DOHH2 (cell line): ENCODE measurements at regions not wholly inside any gene's neighbourhood (a gene's known extent, or its start where the extent isn't known, plus 50 kb on each side); places are given as distances from the start of the nearest gene placed in this dataset.
"Not testable (repeated sequence)": the region's sequence is repeated elsewhere in the genome, so short reads cannot be mapped to it uniquely, and the experiment has no call there.

ENCODE experiments used
- H3F3A ChIP-seq: fragments of 200-600 bp; sonication (generic), shearing (Covaris generic); 2 replicates; pipeline ENCODE4 v1.6.0; 2016; ENCODE audit warnings: antibody characterized with exemption, mild to moderate bottlenecking; ENCODE audit not compliant: control insufficient read depth, insufficient read depth
- H3K27ac ChIP-seq: fragments of 200-600 bp; sonication (generic); 2 replicates; pipeline ENCODE4 v1.5.1; 2014; ENCODE audit warnings: low read depth, mild to moderate bottlenecking, low read length, moderate library complexity
- H3K27me3 ChIP-seq: fragments of 200-600 bp; sonication (generic); 2 replicates; pipeline ENCODE4 v1.6.1; 2014; ENCODE audit warnings: mild to moderate bottlenecking, low read length, mixed read lengths; ENCODE audit not compliant: control insufficient read depth
- H3K36me3 ChIP-seq: fragments of 200-600 bp; sonication (generic); 2 replicates; pipeline ENCODE4 v1.6.1; 2014; ENCODE audit warnings: mild to moderate bottlenecking, low read length, moderate library complexity, mixed read lengths; ENCODE audit not compliant: control insufficient read depth
- H3K4me1 ChIP-seq: fragments of 200-600 bp; sonication (generic); 2 replicates; pipeline ENCODE4 v1.6.1; 2014; ENCODE audit warnings: mild to moderate bottlenecking, low read length, mixed read lengths; ENCODE audit not compliant: control insufficient read depth
- H3K4me2 ChIP-seq: fragments of 200-600 bp; sonication (generic); 2 replicates; pipeline ENCODE4 v1.6.0; 2014; ENCODE audit warnings: mild to moderate bottlenecking, low read length, moderate library complexity
- H3K4me3 ChIP-seq: fragments of 200-600 bp; sonication (generic); 2 replicates; pipeline ENCODE4 v1.5.1; 2014; ENCODE audit warnings: mild to moderate bottlenecking, low read length, mixed read lengths
- H3K79me2 ChIP-seq: fragments of 200-600 bp; sonication (generic); 2 replicates; pipeline ENCODE4 v1.6.1; 2014; ENCODE audit warnings: mild to moderate bottlenecking, low read length, mixed read lengths; ENCODE audit not compliant: control insufficient read depth
- H3K9me2 ChIP-seq: fragments of 200-600 bp; sonication (generic); replicated peaks from 2 replicates; pipeline ENCODE4 v1.6.1; 2014; ENCODE audit warnings: mild to moderate bottlenecking, low read length, mixed read lengths; ENCODE audit not compliant: control insufficient read depth
- H3K9me3 ChIP-seq: fragments of 200-600 bp; sonication (generic); 2 replicates; pipeline ENCODE4 v1.6.1; 2014; ENCODE audit warnings: antibody characterized with exemption, low read length, mixed read lengths; ENCODE audit not compliant: control insufficient read depth, insufficient read depth
- H4K20me1 ChIP-seq: fragments of 200-600 bp; sonication (generic); 2 replicates; pipeline ENCODE4 v1.6.0; 2014; ENCODE audit warnings: low read depth, mild to moderate bottlenecking, antibody characterized with exemption, low read length, moderate library complexity; ENCODE audit not compliant: control insufficient read depth, insufficient read depth
- EZH2phosphoT487 ChIP-seq: fragments of 200-600 bp; sonication (generic); IDR thresholded peaks from 2 replicates; pipeline ENCODE4 v1.6.1; 2017; ENCODE audit warnings: borderline replicate concordance, mild to moderate bottlenecking, antibody characterized with exemption, low read length, moderate library complexity, mixed read lengths
- TF ChIP-seq, protein P1 (sequence below): fragments of 200-600 bp; sonication (generic); IDR thresholded peaks from one replicate; pipeline ENCODE4 v1.5.1; 2014; ENCODE audit warnings: antibody characterized with exemption, mild to moderate bottlenecking, low read depth, low read length; ENCODE audit not compliant: poor library complexity, severe bottlenecking

DNA sequence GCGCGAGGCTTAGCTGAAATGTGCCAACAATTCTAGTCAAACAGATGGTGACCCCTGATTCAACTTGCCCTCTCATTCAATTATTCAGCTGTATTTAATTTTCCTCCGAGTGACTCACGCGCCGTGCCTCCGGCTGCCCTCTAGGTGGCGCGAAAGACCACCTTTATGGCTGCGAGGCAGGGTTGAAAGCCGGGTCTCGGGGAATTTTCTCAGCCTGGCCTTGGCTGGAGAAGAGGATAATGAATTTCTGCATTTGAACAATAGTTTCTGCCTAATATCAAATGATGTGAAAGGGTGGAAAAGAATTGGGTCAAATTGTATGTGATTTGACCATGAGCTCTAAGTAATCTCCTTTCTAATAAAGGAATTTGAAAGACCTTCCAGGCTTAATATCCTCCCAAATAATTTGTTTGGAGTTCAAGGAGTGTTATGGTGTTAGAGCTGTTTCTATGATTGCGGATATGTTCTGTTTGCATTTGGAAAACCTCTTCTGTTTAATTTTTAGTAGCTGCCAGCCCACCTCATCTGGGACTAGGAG lies 310.9 kb downstream of the ZNF536 start:
- no peak overlapping the region for H3K4me3 ChIP-seq
- H3F3A ChIP-seq = no peaks in the 10 kb centered on the region
- H3K36me3 ChIP-seq = no peaks in the 10 kb centered on the region
- TF ChIP-seq, protein P1, sequence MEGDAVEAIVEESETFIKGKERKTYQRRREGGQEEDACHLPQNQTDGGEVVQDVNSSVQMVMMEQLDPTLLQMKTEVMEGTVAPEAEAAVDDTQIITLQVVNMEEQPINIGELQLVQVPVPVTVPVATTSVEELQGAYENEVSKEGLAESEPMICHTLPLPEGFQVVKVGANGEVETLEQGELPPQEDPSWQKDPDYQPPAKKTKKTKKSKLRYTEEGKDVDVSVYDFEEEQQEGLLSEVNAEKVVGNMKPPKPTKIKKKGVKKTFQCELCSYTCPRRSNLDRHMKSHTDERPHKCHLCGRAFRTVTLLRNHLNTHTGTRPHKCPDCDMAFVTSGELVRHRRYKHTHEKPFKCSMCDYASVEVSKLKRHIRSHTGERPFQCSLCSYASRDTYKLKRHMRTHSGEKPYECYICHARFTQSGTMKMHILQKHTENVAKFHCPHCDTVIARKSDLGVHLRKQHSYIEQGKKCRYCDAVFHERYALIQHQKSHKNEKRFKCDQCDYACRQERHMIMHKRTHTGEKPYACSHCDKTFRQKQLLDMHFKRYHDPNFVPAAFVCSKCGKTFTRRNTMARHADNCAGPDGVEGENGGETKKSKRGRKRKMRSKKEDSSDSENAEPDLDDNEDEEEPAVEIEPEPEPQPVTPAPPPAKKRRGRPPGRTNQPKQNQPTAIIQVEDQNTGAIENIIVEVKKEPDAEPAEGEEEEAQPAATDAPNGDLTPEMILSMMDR = peak; percentile 93
- no peak for TF ChIP-seq EZH2phosphoT487
- no peaks in the 10 kb centered on the region for H3K9me2 ChIP-seq
- H3K4me2 ChIP-seq = no peak overlapping the region
- H3K79me2 ChIP-seq = no peaks in the 10 kb centered on the region
- no peaks in the 10 kb centered on the region for H4K20me1 ChIP-seq
- no peak overlapping the region for H3K27ac ChIP-seq
- H3K4me1 ChIP-seq = no peaks in the 10 kb centered on the region
- no peaks in the 10 kb centered on the region for H3K27me3 ChIP-seq
- H3K9me3 ChIP-seq = no peaks in the 10 kb centered on the region

DNA sequence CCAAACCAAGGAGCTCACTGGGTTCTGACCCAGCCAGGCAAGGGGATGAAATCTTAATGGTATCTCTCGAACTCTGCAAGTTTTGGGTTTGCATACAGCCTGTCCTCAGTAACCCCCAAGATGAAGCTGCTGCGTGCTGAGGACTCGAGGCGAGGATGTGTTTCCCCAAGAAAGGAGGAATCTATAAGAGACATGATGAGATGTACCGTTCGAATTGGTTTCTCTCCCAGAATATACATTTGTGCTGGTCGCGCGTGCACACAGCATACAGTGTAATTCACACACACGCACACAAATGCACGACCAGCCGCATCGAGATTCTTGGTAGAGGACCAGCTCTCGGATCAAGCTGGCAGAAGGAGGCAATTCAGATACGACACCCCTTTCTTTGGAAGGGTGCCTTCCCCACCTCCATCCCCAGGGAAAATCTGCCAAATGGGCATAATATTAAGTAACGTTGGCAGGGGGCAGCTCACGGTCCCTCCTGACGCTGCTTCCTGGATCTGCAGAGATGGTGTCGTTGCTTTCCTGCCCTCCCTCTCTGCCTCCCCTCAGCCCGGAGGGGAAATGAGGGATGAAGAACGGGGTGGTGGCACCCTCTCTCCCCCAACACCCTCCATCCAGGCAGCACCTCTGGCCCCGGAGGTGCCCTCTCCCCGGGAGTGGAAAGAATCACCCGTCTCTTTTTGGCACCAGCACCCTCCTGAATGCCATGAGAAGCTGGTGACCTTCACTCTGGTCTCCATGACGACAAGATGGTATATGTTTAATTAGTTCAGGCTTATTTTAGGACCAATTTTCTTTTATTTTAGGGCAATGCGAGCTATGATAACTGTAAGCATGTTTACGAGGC lies 310.2 kb downstream of the ZNF536 start:
- H3K4me2 ChIP-seq = no peak overlapping the region
- no peaks in the 10 kb centered on the region for H3K4me1 ChIP-seq
- no peak overlapping the region for H3K4me3 ChIP-seq
- no peaks in the 10 kb centered on the region for H3K27me3 ChIP-seq
- no peaks in the 10 kb centered on the region for H3K9me3 ChIP-seq
- H4K20me1 ChIP-seq = no peaks in the 10 kb centered on the region
- no peaks in the 10 kb centered on the region for H3K9me2 ChIP-seq
- H3F3A ChIP-seq = no peaks in the 10 kb centered on the region
- no peaks in the 10 kb centered on the region for H3K79me2 ChIP-seq
- H3K27ac ChIP-seq = no peak overlapping the region
- TF ChIP-seq EZH2phosphoT487 = no peak
- TF ChIP-seq, protein P1 = no peak
- H3K36me3 ChIP-seq = no peaks in the 10 kb centered on the region

DNA sequence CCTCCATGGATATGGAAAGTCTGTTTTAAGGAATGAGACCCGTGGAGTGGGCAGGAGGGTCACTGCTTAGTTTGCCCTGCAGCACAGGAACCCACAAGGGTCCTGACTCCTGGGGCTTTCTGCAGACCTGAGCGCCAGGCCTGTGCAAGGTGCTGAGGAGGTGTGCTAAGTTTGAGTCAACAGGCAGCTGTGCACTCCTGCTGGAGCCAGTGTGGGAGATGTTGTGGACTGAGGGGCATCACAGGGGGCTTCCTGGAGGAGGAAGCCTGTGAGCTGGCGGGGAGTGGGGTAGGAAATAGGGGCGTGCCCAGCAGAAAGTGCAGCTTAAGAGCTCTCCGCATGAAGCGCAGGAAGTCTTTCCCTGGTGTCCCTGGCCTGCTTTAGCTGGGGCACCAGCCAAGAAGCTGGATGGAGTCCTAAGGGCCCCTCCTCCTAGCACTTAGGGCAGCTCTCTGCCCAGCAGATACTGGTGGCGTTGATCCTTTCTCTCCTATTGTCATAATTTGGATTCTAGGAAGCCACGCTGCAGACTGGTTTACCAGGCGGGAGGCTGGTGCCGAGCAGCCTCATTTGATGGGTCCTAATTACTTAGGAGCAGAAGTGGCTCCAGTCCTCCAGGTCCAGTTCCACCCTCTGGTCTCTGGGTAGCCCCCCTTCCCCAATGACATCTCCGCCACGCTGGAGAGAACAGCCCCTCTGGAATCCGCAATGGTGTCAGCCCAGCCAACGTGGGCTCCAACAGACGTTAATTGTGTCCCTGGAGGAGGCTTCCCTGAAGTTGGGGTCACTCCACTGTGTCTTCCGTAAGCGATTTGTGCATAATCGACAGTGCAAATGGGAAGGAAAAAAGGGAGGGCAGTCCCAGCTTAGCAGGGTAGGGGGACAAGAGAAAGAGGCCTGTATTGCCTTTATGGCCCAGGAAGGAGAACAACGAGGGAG lies 309.2 kb downstream of the ZNF536 start:
- Histone ChIP-seq H3K4me2 (no peak overlapping the region), H4K20me1 (no peaks in the 10 kb centered on the region), H3F3A (no peaks in the 10 kb centered on the region), H3K27ac (no peak overlapping the region), H3K4me3 (no peak overlapping the region), H3K79me2 (no peaks in the 10 kb centered on the region), H3K36me3 (no peaks in the 10 kb centered on the region), H3K27me3 (no peaks in the 10 kb centered on the region), H3K4me1 (no peaks in the 10 kb centered on the region), H3K9me2 (no peaks in the 10 kb centered on the region), H3K9me3 (no peaks in the 10 kb centered on the region)
- TF ChIP-seq EZH2phosphoT487 = no peak
- TF ChIP-seq, protein P1 = no peak

DNA sequence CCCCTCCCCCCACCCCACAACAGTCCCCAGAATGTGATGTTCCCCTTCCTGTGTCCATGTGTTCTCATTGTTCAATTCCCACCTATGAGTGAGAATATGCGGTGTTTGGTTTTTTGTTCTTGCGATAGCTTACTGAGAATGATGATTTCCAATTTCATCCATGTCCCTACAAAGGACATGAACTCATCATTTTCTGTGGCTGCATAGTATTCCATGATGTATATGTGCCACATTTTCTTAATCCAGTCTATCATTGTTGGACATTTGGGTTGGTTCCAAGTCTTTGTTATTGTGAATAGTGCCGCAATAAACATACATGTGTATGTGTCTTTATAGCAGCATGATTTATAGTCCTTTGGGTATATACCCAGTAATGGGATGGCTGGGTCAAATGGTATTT lies 308.2 kb downstream of the ZNF536 start:
- not testable (repeated sequence) for H3K27ac ChIP-seq, H4K20me1 ChIP-seq, H3K36me3 ChIP-seq, H3K9me3 ChIP-seq, H3K27me3 ChIP-seq, H3K4me1 ChIP-seq, H3K4me2 ChIP-seq, H3K4me3 ChIP-seq, H3K79me2 ChIP-seq, H3K9me2 ChIP-seq, H3F3A ChIP-seq
